ENCODE measurements at regions not wholly inside any gene's neighbourhood (a gene's known extent, or its start where the extent isn't known, plus 50 kb on each side); places are given as distances from the start of the nearest gene placed in this dataset.

- TF ChIP-seq, protein P1, sequence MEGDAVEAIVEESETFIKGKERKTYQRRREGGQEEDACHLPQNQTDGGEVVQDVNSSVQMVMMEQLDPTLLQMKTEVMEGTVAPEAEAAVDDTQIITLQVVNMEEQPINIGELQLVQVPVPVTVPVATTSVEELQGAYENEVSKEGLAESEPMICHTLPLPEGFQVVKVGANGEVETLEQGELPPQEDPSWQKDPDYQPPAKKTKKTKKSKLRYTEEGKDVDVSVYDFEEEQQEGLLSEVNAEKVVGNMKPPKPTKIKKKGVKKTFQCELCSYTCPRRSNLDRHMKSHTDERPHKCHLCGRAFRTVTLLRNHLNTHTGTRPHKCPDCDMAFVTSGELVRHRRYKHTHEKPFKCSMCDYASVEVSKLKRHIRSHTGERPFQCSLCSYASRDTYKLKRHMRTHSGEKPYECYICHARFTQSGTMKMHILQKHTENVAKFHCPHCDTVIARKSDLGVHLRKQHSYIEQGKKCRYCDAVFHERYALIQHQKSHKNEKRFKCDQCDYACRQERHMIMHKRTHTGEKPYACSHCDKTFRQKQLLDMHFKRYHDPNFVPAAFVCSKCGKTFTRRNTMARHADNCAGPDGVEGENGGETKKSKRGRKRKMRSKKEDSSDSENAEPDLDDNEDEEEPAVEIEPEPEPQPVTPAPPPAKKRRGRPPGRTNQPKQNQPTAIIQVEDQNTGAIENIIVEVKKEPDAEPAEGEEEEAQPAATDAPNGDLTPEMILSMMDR (IDR thresholded peaks at IDR 0.05; ENCODE audit: insufficient read depth, low read depth, low read length): no peak
- no peak for TF ChIP-seq EZH2 (IDR thresholded peaks at IDR 0.05; ENCODE audit: insufficient read depth, low read length)
Measured at GRCh38 chr16:79444572-79444971, 156.0 kb downstream of the MAF start.
